GM19328 (cell line): ENCODE measurements at regions not wholly inside any gene's neighbourhood (a gene's known extent, or its start where the extent isn't known, plus 50 kb on each side); places are given as distances from the start of the nearest gene placed in this dataset.
A peak's percentile ranks its signal among the peaks of the same experiment; 100 is the strongest.

ENCODE experiments used
- ATAC-seq: cut with Tn5 transposase; IDR thresholded peaks from one replicate; pipeline ENCODE4 v1.9.1; 2021; ENCODE audit warnings: mild to moderate bottlenecking, moderate library complexity; ENCODE audit not compliant: unreplicated experiment

GRCh38 chr14:62002642-62003041 lies 240.4 kb downstream of the SNAPC1 start:
- no peak for ATAC-seq

GRCh38 chr14:62003701-62004100 lies 241.5 kb downstream of the SNAPC1 start:
- no peak for ATAC-seq

DNA sequence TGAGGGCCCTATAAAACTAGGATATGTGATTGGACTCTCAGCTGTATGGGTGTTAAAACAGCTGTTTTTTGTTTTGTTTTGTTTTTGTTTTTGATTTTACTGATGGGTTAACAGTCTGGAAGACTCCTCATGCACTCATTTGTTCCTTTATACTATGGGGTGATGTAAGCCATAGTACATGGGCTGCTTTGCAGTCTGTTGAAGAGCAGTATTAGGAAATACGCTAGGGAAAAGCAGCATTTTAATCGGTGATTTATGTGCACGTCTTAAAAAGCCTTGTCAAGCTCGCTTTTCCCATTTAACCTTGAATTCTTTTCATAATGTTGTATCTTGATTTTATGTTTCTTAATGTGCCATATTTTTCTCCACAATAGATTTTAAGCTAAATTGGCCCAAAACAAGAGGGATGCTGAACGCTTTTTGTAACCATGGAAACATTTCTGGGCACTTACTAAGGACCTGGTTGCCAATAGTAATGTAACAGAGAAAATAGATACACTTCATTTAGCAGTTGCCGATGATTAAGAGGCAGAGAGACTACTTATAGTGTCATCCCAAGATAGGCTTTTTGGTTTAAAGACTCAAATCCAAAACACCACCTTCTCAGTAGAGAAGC lies 244.0 kb downstream of the SNAPC1 start:
- no peak for ATAC-seq

GRCh38 chr14:62015243-62015642 lies 253.0 kb downstream of the SNAPC1 start:
- no peak for ATAC-seq

DNA sequence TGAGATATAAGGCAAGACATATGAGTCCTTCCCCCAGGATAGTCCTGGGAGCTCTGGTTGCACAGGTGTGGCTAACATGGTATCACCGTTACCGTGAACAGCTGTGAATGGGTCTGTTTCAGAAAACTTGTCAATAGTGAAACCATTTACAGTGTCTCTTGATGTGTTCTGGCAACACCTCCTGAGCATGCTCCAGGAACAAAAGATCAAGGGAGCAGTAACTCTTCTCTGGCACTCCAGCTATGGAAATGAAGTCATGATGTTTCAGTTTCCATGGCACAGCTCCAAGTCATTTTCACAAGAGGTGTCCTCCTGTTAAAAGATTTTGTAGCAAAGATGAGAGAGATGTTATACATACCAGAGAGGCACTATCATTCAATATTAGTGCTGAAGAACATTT lies 253.7 kb downstream of the SNAPC1 start:
- no peak for ATAC-seq

DNA sequence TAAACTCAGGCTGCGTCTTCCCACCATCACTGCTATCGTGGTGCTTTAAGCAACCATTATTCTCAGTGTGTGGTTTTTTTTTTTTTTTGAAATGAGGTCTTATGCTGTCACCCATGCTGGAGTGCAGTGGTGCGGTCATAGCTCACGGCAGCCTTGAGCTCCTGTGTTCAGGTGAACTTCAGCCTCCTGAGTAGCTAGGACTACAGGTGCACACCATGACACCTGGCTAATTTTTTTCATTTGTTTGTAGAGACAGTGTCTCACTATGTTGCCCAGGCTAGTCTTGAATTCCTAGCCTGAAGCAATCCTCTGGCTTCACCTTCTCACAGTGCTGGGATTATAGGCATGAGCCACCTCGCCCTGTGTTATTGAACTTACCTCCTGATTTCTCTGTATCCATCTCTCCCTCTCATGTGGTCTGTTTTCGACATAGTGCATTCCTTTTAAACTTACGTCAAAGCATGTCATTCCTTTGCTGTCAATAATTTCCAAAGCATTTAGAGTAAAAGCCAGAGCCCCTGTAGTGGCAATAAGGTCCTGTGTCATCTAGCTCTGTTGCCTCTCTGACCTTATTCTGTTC lies 255.5 kb downstream of the SNAPC1 start:
- ATAC-seq = no peak

- no peak for ATAC-seq
Measured at GRCh38 chr14:62018606-62019005, 256.4 kb downstream of the SNAPC1 start.

- no peak for ATAC-seq
Measured at GRCh38 chr14:62027958-62028357, 265.7 kb downstream of the SNAPC1 start.

DNA sequence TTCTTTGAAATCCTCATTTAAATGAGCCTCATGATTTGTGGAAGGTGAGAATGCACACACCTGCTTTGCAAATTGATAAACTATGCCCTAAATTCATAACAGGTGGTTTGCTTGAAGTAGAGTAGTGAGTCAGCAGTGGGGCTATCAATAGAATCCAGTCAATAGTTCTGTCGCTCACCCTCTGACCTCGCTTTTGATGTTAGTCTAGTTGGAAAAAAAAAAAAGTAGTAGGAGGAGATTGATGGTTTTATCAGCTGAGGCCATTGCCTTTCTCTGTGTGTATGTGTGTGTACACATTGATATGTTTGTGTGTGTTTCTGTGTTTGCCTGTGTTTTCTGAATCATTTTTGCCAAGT lies 267.3 kb downstream of the SNAPC1 start:
- ATAC-seq = peak; percentile 45

DNA sequence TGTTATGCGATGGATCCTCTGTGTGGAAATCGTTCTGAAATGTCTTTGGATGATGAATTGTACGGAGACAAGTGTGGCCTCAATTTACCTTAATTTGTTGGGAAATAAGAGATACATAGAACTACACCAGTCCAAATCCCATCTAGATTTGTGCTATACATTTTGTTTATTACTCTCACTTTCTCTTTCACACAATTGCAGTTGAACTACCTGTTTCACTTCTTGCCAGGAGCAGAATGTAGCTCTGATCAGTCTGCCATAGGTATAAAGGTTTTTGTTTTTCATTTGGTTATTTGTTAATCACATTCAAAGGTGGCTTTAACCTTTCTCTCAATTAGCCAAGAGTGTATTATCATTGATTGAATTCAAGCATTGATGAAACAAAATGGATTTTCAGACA lies 268.2 kb downstream of the SNAPC1 start:
- no peak for ATAC-seq

DNA sequence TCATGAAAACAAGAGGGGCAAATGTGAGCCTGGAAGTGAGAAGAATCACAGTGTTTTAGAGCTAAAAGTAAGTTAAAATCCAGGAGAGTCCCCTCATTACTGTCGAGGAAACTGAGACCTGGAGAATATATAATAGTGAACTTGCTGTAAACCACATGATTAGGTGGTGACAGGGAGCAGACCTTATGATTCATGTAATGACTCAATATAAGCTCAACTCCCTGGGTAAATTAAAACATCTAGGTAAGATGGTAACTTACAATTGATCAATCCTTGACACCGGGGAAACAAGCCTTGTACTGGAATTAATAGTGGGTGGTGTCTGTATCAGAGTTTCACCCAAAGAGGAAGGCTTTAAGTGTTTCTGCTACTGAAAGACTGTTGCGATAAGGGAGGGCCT lies 269.3 kb downstream of the SNAPC1 start:
- no peak for ATAC-seq

DNA sequence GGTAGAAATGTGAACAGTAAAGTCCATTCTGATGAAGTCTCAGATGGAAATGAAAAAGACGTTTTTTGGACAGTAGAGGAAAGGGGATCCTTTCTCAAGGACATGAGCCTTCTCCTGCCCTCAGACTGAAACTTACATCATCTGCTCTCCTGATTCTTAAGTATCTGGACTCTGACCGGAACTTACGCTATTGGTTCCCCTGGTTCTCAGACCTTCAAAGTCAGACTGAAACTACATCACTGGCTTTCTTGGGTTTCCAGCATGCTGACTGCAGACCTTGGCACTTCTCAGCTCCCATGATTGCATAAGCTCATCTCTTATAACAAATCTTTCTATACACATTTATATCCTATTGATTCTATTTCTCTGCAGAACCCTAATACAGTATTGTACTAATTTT lies 291.0 kb downstream of the SNAPC1 start:
- no peak for ATAC-seq

- ATAC-seq = no peak
Measured at GRCh38 chr14:62056789-62057188, 294.6 kb downstream of the SNAPC1 start.

DNA sequence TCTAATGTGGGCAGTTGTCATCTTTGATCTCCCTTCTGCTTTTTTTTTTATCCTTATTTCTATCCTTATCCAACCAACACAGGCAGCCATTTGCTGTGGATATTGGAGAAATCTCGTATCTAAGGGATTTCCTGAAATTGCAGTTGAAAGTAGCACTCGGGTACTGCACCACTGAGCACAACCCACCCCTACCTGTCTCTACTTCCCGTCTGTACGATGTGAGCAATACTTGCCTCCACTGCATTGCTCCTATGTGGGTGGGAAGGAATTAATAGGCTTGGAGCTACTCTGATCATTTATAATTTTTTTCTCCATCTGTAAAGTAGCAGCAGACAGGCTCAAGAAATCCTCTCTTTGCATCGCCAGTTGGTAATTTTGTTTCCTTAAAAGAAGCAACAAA lies 300.4 kb downstream of the SNAPC1 start:
- no peak for ATAC-seq

DNA sequence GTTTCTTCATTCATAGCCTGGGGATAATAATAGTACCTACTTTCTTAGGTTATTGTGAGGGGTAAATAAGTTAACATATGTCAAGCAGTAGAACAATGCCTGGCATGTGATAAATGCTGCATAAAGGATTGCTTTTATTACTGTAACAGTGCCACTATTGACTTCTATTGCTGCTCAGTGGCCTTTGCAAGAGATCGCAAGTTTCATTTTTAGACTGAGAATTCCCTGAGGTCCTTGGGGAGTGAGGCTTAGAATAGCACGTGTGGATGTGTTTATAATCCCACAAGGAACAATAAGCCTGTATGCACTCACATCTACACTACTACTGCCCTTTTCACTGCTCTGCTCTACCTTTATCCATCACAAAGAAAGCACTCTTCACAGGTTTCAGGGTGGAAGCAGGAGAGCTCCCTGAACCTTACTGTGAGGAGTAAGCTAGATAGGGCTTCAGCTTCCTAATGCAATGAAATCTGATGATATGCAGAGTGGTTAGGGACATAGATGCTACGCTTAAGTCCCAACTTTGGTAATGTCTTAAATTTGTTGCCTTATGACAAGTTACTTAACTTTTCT lies 302.6 kb downstream of the SNAPC1 start:
- no peak for ATAC-seq

GRCh38 chr14:62066304-62066703 lies 304.1 kb downstream of the SNAPC1 start:
- no peak for ATAC-seq

GRCh38 chr14:62071039-62071438 lies 308.8 kb downstream of the SNAPC1 start:
- no peak for ATAC-seq

GRCh38 chr14:62076368-62076767 lies 314.1 kb downstream of the SNAPC1 start:
- ATAC-seq = no peak

DNA sequence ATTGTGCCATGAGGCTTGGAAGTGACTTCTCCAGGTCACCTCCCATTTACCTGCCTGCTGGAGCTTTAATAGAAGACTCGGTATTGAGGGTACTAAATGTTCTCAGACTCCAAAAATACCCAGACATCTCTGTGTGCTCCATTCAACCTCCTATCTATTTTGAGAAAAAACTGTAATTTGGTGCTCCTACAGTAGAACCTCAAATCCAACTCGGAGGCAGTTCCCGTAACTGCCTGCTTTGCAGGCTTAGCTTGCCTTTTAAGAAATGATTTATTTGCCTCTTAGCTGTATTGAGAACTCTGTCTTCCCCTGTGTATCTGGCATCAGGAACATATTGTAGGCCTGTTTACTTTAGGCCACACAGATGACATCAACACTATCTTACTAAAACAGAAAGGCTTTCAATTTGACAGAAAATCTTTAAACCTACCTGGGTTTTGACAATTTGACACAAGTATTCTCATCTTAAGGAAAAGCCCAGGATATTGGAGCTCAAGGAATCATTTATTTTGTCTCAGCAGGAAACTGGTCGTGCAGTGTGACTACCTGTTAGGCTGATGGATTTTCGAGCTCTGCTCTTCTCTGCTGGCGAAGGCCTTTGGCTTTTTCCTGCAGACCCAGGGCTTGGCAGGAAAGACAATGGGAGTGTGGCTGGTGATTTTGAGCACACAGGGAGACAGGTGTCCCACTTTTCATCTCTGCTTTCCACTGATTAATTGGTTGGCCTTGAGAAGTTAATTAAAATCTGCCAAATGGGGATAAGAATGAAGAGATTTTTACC lies 314.8 kb downstream of the SNAPC1 start:
- ATAC-seq = no peak

DNA sequence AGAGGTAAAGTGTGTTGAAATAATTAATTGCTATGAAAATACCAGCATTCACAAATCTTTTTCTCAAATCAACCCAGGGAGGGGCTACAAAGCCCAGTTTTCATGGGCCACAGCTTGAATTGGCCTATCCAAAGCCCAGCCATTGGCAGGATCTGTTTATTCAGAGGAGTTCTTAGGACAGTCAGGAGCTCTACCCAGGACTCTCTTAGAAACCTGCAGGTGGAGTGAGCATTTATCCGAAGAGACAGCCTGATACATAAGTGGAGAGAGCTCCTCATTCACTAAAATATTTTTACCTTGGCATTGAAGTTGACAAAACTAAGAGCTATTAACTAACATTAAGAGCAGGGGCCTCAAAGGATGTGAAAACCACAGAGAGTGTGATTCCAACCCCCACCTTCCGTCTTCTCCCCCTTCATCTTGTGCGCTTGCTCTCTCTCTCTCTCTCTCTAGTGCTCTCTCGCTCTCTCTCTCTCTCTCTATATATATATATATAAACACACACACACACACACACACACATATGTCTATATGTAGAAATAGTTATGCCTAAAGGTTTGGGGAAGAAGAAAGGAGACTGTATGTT lies 315.5 kb downstream of the SNAPC1 start:
- no peak for ATAC-seq

DNA sequence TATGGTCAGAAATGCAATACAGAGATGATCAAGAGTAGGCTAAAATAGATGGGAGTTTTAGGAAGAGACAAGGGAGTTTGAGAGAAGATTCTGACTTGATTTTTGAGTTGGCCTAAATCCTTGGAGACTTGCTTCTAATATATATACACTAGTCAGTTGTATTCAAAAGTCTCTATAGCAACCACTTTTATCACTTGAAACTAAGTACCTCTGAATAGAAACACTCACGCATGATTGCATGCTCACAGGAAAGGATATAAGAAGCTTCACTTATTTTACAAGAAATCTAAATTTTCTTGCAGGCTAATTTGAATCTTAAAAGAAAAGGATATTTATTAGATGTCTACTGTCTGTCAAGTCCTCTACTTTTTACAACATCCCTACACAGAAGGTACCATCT lies 316.8 kb downstream of the SNAPC1 start:
- no peak for ATAC-seq
